HuH-7 (cell line): ENCODE measurements at regions not wholly inside any gene's neighbourhood (a gene's known extent, or its start where the extent isn't known, plus 50 kb on each side); places are given as distances from the start of the nearest gene placed in this dataset.

Source experiments
- DNase-seq: peaks from one replicate; pipeline ENCODE4 v3.0.0; 2011; ENCODE audit warnings: low spot score

DNA sequence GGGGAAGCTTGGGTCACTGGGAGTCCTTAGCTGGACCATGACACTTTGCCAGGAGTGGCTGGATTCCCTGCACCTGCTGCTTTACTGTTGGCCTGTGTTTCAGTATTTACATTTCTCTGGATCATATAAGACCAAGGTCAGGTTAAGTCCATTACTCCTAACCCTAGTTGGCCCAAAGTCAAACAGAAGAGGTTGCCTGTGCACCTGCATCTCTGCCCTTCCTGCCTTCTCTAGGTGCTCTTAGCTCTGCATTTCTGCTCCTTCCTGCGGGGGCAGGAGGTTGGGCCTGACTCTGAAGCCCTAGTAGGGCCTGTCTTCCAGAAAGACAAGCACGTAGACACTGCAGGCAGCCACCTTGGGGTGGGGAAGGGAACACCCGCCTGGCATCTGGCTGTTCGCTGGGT is 124.3 kb downstream of the RPLP1 start:
- no peak for DNase-seq

GRCh38 chr15:69577397-69577796 is 124.8 kb downstream of the RPLP1 start:
- DNase-seq: no peak

- no peak for DNase-seq
Measured at GRCh38 chr15:69578252-69578651, 125.6 kb downstream of the RPLP1 start.

DNA sequence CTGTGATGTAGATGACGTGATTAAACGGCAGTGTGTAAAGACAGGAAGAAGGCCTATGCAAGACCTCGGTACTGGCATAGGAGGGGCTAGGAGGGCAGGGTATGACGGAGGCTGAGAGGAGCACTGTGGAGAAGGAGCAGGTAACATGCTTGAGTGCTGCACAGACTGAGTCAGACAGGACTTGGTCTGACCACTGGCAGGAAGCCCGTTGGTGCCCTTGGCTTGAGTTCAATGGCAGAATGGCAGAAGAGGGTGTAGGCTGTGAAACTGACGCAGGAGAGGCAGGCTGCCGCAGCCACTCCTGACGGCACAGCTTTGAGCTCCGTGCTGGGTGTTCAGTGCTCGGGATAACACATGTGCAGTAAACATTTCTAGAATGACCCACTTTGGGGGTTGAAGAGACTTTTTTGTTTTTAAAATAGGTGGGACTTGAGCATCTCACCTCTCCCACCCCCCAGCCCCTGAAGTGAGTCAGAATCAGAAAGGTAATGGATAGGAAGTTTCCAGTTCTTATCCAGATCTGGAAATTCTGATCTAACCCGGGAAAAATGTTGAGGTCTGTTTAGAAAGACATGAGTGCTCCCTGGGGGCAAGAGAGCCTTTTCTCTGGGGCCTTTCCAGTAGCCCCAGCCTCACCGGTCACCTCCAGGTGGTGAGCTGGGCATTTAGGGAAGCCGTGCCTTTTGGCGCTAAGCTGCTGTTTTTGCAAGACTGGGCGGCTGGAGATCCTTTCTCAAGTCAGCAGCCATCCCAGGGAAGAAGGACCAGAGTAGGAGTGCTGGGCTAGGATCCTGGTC is 126.4 kb downstream of the RPLP1 start:
- DNase-seq: no peak

- peak; percentile 76 for DNase-seq
Measured at GRCh38 chr15:69579950-69580618, 127.5 kb downstream of the RPLP1 start.

- DNase-seq: no peak
Measured at GRCh38 chr15:69583626-69584025, 131.0 kb downstream of the RPLP1 start.

GRCh38 chr15:69585937-69586336 is 133.3 kb downstream of the RPLP1 start:
- no peak for DNase-seq

DNA sequence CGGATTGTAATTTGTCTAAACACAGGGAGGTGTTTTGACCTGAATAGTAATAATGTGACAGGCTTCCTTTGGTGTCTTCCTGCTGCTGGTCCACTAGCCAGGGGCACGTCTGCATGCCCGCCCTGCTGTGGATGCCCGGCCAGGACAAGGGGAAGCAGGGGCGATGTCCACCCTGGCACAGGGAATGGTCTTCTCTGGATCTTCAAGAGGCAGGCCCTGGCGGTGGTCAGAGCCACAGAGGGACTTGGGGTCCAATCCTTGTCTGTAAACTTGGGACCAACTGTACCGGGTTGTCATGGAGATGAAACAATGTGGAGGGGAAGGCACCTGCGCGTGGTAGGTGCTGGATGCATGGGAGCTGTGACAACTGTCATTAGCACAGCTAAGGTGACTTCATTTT is 134.1 kb downstream of the RPLP1 start:
- DNase-seq: no peak

DNA sequence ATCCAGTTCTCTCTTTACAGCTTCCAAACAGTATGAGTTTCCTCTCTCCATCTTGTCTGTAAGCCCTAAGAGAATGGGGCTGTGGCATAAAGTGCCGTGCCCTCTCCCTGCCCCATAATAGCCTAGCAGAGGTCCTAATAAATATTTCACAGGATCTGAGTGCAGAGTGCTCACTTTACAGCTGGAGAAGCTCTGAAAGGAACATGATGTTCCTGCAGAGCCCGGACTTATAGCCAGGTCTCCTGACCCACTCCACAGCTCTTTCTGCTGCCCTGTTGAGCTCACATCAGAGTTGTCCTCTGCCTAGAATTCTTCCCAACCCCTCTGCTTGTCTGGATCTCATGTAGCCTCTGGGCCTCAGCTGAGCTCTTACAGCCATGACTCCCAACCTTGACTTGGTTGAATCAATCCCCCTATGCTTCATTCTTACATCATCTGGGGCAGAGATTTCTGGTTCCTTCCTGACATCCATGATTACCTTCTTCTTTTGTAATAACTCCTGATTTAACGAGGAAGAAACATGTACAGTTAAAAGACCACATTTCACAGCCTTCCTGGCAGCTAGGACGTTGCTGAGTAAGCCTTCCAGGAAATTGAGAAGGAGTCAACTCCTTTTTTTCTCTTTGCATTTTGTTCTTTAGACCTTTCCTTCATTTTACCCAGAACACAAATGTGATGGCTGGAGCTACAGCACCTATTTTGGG is 135.3 kb downstream of the RPLP1 start:
- DNase-seq: no peak

GRCh38 chr15:69590201-69590710 is 137.6 kb downstream of the RPLP1 start:
- no peak for DNase-seq

DNA sequence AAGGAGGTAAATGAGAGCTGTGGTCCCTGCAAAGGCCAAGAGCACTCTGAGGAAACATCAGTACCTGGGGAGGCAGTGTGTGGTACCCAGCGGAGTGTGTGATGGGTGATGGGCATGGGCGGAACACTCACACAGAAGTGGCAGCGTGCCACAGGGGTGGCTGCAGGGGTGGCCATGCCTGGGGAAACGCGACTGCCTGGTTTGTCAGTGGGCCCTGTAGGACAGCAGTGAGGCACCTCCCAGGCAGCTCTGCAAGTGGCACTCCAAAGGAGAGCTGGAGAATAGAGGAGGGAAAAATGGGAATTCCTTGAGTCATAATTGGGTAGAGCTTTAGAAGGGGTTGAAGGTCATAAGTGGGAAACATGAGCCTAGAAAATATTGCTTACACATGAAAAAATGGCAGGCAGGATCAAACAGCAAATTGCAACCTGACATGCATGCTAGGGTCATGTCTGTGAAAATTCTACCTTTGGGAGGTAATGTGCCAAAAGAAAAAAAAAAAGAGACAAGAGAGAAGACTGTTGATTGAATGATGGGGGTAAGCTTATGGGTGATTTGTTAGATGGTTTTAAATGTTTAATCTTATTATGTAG is 138.4 kb downstream of the RPLP1 start:
- DNase-seq: no peak

- peak; percentile 58 for DNase-seq
Measured at GRCh38 chr15:69591905-69592508, 139.4 kb downstream of the RPLP1 start.

DNA sequence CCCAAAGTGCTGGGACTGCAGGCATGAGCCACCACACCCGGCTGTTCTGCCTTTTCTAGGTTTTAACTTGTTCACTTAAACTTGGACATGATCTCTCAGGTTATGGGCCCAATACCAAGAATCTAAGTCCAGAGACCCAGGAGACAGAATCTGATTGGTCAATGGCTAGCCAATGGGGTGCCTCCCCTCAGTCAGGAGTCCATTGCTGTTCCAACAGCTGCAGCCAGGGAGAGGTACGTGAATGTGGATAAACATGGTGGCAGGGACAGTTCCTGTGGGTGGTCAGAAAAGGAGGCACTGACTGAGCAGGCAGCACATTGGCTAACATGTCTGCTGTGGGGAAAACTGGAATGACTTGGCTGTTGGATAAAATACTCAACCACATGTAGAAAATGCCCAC is 140.3 kb downstream of the RPLP1 start:
- DNase-seq: no peak

GRCh38 chr15:69593488-69593887 is 140.9 kb downstream of the RPLP1 start:
- no peak for DNase-seq

DNA sequence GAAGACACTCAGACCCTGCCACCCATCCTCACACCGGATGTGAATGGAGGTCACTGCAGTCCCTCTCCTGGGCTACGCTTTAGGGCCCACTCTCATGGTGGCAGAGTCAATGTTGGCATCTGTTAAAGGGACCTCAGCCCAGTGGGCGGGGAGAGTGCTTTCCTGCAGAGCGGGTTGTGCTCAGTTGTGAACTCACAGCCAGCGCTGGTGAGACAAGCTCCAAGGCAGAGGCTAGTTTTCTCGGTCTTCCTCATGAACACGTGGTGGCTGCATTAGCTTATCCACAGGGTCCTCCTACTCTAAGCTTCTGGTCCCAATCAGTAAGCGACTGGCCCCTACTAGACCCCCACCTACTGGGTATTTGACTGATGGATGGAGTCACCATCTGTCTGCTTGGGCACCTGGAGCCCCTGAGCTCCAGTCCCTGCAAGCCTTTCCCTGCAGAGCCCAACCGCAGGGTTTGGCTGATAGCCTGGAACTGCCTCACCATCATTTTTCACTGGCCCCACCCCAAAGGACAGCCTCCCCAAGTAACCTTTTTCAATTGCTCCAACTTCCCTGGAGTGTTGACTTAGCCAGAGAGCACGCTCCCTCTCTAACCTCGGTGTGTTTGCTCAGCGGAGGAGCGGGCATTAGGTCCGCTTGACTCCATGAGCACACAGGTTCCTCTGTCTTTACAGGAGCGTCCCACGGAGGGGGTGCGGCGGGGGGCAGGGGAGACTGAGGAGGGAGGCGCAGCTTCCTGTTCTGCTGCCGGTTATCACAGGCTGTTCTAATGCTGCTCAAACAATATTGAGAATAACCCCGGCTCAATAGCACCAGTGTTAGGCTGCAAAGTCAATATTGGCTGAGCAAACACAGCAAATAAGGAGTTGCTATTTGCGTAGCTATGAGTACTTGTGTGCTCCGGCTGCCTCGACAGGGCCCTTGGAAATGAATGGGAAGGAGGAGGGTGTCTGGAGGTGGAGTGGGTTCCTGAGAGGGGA is 141.7 kb downstream of the RPLP1 start:
- DNase-seq: peak; percentile 77

DNA sequence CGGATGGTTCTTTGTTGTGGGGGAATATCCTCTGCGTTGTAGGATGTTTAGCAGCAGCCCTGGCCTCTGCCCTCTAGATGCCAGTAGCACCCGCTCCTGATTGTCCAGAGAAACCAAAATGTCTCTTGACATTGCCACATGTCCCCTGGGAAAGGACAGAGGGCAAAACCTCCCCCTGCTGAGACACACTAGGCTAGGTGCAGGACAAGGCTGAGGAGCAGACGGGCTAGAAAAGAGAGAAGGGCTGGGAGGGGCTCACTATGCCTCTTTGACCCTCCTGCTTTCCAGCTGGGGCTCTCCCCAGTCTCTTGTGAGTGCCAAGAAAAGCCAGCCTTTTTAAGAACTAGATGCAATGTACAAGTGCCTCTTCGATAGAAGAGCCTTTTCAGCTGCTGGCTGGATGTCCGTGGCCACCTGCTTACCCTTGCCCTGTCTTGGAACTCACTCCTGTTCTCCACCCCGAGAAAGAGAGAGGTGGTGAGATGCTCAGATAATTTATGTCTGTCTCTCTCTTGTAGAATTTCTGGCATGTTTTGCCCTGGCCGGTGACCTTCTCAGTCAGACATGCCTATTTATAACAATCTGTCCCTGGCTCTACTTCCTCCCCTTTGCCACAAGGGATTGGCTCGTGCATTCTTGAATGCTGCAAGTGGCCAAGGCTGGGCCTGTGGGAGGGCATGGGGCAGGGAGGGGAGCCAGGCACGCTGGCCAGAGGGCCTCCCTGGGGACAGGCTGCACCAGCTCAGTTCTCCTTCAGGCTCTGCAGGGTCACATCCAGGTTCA is 142.6 kb downstream of the RPLP1 start:
- DNase-seq: no peak

- no peak for DNase-seq
Measured at GRCh38 chr15:69597061-69597592, 144.5 kb downstream of the RPLP1 start.

GRCh38 chr15:69599271-69599670 is 146.7 kb downstream of the RPLP1 start:
- no peak for DNase-seq

DNA sequence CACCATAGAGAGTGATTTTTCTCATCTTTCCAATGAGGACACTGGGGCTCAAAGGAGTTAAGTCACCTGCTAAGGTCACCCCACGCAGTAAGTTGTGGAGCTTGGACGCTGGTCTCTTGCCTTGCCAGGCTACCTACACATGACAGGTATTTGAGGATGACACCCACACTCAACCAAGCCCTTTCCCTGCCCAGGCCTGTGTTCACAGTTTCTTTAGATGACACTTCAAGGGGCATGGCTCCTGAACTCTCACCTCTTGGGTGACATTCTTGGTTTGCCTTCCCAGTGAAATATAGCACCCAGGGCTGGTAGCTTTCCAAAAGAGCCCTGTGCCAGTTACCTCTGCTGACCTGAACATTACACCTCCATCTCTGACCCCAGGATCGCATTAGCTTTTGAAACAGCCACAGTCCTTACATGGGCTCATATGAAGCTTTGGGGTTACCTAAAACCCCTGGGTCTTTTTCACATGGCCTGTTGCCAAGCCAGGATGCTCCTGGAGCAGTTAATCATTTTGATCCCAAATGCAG is 148.0 kb downstream of the RPLP1 start:
- DNase-seq: no peak
